ENCODE measurements at regions not wholly inside any gene's neighbourhood (a gene's known extent, or its start where the extent isn't known, plus 50 kb on each side); places are given as distances from the start of the nearest gene placed in this dataset.

- TF ChIP-seq CTCF (conservative IDR thresholded peaks at IDR 0.05) (no peak), ZFX (IDR thresholded peaks at IDR 0.05) (no peak)
Observed at GRCh38 chr12:60012659-60013058, 416.8 kb downstream of the SLC16A7 start.
